Astrocyte (in vitro differentiated cells and primary cell): ENCODE measurements at regions not wholly inside any gene's neighbourhood (a gene's known extent, or its start where the extent isn't known, plus 50 kb on each side); places are given as distances from the start of the nearest gene placed in this dataset.

ENCODE experiments used
- DNase-seq: peaks from one replicate; pipeline ENCODE4 v3.0.0-alpha.2; 2010; ENCODE audit warnings: low read depth
- FAIRE-seq: peaks from 2 replicates; lab custom pipeline; 2011; peaks lifted over from hg19 to GRCh38; lab: Jason Lieb, UNC
- H2AFZ ChIP-seq: 2 replicates; pipeline ENCODE4 v1.6.0; 2012; ENCODE audit warnings: low read depth, low read length, inconsistent platforms
- H3K27ac ChIP-seq: 2 replicates; pipeline ENCODE4 v1.5.1; 2011; ENCODE audit warnings: low read depth, low read length, inconsistent platforms
- H3K27me3 ChIP-seq: 2 replicates; pipeline ENCODE4 v1.6.0; 2011; ENCODE audit warnings: low read length, inconsistent platforms; ENCODE audit not compliant: insufficient read depth
- H3K36me3 ChIP-seq: 2 replicates; pipeline ENCODE4 v1.5.1; 2011; ENCODE audit warnings: low read length, inconsistent platforms; ENCODE audit not compliant: insufficient read depth
- H3K4me1 ChIP-seq: 2 replicates; pipeline ENCODE4 v1.5.1; 2011; ENCODE audit warnings: low read length, inconsistent platforms; ENCODE audit not compliant: insufficient read depth
- H3K4me2 ChIP-seq: 2 replicates; pipeline ENCODE4 v1.6.0; 2012; ENCODE audit warnings: low read length, inconsistent platforms
- H3K4me3 ChIP-seq: 2 replicates; pipeline ENCODE4 v1.5.1; 2011; ENCODE audit warnings: low read depth, mild to moderate bottlenecking, low read length, inconsistent platforms; ENCODE audit not compliant: insufficient read depth
- H3K79me2 ChIP-seq: 2 replicates; pipeline ENCODE4 v1.6.0; 2012; ENCODE audit warnings: mild to moderate bottlenecking, low read length, inconsistent platforms; ENCODE audit not compliant: insufficient read depth
- H3K9ac ChIP-seq: 2 replicates; pipeline ENCODE4 v1.6.0; 2012; ENCODE audit warnings: mild to moderate bottlenecking, low read length, inconsistent platforms
- H3K9me3 ChIP-seq: 2 replicates; pipeline ENCODE4 v1.5.1; 2012; ENCODE audit warnings: low read depth, mild to moderate bottlenecking, low read length, inconsistent platforms; ENCODE audit not compliant: insufficient read depth
- H4K20me1 ChIP-seq: 2 replicates; pipeline ENCODE4 v1.6.0; 2012; ENCODE audit warnings: low read length, inconsistent platforms; ENCODE audit not compliant: insufficient read depth
- H3K27ac Mint-ChIP-seq: one replicate; pipeline ENCODE4 v1.8.0; 2021; ENCODE audit warnings: mild to moderate bottlenecking, mixed read lengths; ENCODE audit not compliant: unreplicated experiment
- H3K27me3 Mint-ChIP-seq: one replicate; pipeline ENCODE4 v1.8.0; 2021; ENCODE audit warnings: low read depth, mixed read lengths; ENCODE audit not compliant: unreplicated experiment
- H3K36me3 Mint-ChIP-seq: one replicate; pipeline ENCODE4 v1.8.0; 2021; ENCODE audit warnings: low read depth, mixed read lengths; ENCODE audit not compliant: unreplicated experiment
- H3K4me1 Mint-ChIP-seq: one replicate; pipeline ENCODE4 v1.8.0; 2021; ENCODE audit warnings: low read depth, mixed read lengths; ENCODE audit not compliant: unreplicated experiment
- H3K4me3 Mint-ChIP-seq: one replicate; pipeline ENCODE4 v1.8.0; 2021; ENCODE audit warnings: mild to moderate bottlenecking, moderate library complexity, mixed read lengths; ENCODE audit not compliant: unreplicated experiment
- H3K9me3 Mint-ChIP-seq: one replicate; pipeline ENCODE4 v1.8.0; 2021; ENCODE audit warnings: mild to moderate bottlenecking, mixed read lengths; ENCODE audit not compliant: unreplicated experiment
- CTCF ChIP-seq: IDR thresholded peaks from 2 replicates; pipeline ENCODE4 v1.5.1; 2011; ENCODE audit warnings: low read depth, mild to moderate bottlenecking, inconsistent platforms, low read length, moderate library complexity; ENCODE audit not compliant: insufficient read depth
- EZH2 ChIP-seq: IDR thresholded peaks from 2 replicates; pipeline ENCODE4 v1.6.1; 2012; ENCODE audit warnings: mild to moderate bottlenecking, low read length, inconsistent platforms; ENCODE audit not compliant: insufficient read depth

- H3K27me3 Mint-ChIP-seq: peaks cover 2% of the 10 kb centered on the region
- no peaks in the 10 kb centered on the region for H3K9me3 ChIP-seq
- H3K27me3 ChIP-seq: no peaks in the 10 kb centered on the region
- no peak overlapping the region for H3K9ac ChIP-seq
- TF ChIP-seq EZH2: no peak
- no peak for TF ChIP-seq CTCF
- no peaks in the 10 kb centered on the region for H3K36me3 Mint-ChIP-seq
- no peak overlapping the region for H2AFZ ChIP-seq
- FAIRE-seq: no peak
- no peak overlapping the region for H3K27ac ChIP-seq
- no peaks in the 10 kb centered on the region for H3K36me3 ChIP-seq
- no peak overlapping the region for H3K4me3 Mint-ChIP-seq
- H3K4me1 ChIP-seq: no peaks in the 10 kb centered on the region
- no peak overlapping the region for H3K4me2 ChIP-seq
- H3K4me1 Mint-ChIP-seq: peaks cover 2% of the 10 kb centered on the region
- no peak overlapping the region for H3K4me3 ChIP-seq
- no peak for DNase-seq
- no peaks in the 10 kb centered on the region for H3K79me2 ChIP-seq
- no peaks in the 10 kb centered on the region for H4K20me1 ChIP-seq
- no peak overlapping the region for H3K27ac Mint-ChIP-seq
- no peaks in the 10 kb centered on the region for H3K9me3 Mint-ChIP-seq
These were observed 549.1 kb upstream of the MIR17HG start for GRCh38 chr13:90798381-90798780.

GRCh38 chr13:90800082-90800746, 547.3 kb upstream of the MIR17HG start:
- Mint-ChIP-seq H3K36me3 (no peaks in the 10 kb centered on the region), H3K4me3 (no peak overlapping the region), H3K9me3 (no peaks in the 10 kb centered on the region), H3K27me3 (peaks cover under 1% of the 10 kb centered on the region), H3K27ac (no peak overlapping the region), H3K4me1 (no peaks in the 10 kb centered on the region)
- H3K27me3 ChIP-seq: no peaks in the 10 kb centered on the region
- H3K9ac ChIP-seq: no peak overlapping the region
- H3K27ac ChIP-seq: no peak overlapping the region
- DNase-seq (no peak), FAIRE-seq (no peak)
- TF ChIP-seq CTCF (no peak), EZH2 (no peak)
- H3K79me2 ChIP-seq: no peaks in the 10 kb centered on the region
- H3K4me3 ChIP-seq: no peak overlapping the region
- H3K4me2 ChIP-seq: no peak overlapping the region
- no peaks in the 10 kb centered on the region for H3K36me3 ChIP-seq
- H4K20me1 ChIP-seq: no peaks in the 10 kb centered on the region
- H2AFZ ChIP-seq: no peak overlapping the region
- no peaks in the 10 kb centered on the region for H3K4me1 ChIP-seq
- H3K9me3 ChIP-seq: no peaks in the 10 kb centered on the region

GRCh38 chr13:90801621-90802020, 545.9 kb upstream of the MIR17HG start:
- no peak overlapping the region for H3K9ac ChIP-seq
- no peaks in the 10 kb centered on the region for H3K9me3 Mint-ChIP-seq
- no peaks in the 10 kb centered on the region for H3K9me3 ChIP-seq
- H3K27me3 Mint-ChIP-seq: no peaks in the 10 kb centered on the region
- H3K36me3 ChIP-seq: no peaks in the 10 kb centered on the region
- DNase-seq (no peak), FAIRE-seq (no peak)
- H3K4me2 ChIP-seq: no peak overlapping the region
- H3K4me3 ChIP-seq: no peak overlapping the region
- H3K4me1 Mint-ChIP-seq: no peaks in the 10 kb centered on the region
- H2AFZ ChIP-seq: peak overlapping the region; percentile 17
- no peak overlapping the region for H3K27ac Mint-ChIP-seq
- H3K27me3 ChIP-seq: no peaks in the 10 kb centered on the region
- H4K20me1 ChIP-seq: no peaks in the 10 kb centered on the region
- TF ChIP-seq CTCF (no peak), EZH2 (no peak)
- H3K4me1 ChIP-seq: no peaks in the 10 kb centered on the region
- no peak overlapping the region for H3K27ac ChIP-seq
- H3K36me3 Mint-ChIP-seq: no peaks in the 10 kb centered on the region
- no peaks in the 10 kb centered on the region for H3K79me2 ChIP-seq
- no peak overlapping the region for H3K4me3 Mint-ChIP-seq
